ENCODE measurements at regions not wholly inside any gene's neighbourhood (a gene's known extent, or its start where the extent isn't known, plus 50 kb on each side); places are given as distances from the start of the nearest gene placed in this dataset.

DNA sequence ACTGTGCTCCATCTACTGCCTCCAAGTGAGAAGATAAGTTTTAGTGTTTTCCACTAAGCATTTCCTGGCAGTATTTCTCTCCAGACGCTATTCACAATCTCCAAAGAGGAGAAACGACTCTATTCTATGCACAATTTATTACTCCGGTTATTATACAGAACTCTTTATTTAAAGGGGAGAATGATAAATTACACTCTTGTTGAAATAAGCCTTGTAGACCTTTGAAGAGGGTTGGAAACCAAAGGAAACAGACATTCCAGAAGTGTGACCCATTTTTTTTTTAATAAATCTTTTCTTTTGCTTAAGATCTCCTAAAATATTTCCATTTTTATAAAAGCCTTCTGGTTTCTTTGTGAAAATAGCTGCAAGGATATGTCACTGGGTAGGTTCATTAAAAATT, 76.1 kb upstream of the HDAC9 start:
- no peak for TF ChIP-seq POLR2A (IDR thresholded peaks at IDR 0.05)
- TF ChIP-seq, protein P1, sequence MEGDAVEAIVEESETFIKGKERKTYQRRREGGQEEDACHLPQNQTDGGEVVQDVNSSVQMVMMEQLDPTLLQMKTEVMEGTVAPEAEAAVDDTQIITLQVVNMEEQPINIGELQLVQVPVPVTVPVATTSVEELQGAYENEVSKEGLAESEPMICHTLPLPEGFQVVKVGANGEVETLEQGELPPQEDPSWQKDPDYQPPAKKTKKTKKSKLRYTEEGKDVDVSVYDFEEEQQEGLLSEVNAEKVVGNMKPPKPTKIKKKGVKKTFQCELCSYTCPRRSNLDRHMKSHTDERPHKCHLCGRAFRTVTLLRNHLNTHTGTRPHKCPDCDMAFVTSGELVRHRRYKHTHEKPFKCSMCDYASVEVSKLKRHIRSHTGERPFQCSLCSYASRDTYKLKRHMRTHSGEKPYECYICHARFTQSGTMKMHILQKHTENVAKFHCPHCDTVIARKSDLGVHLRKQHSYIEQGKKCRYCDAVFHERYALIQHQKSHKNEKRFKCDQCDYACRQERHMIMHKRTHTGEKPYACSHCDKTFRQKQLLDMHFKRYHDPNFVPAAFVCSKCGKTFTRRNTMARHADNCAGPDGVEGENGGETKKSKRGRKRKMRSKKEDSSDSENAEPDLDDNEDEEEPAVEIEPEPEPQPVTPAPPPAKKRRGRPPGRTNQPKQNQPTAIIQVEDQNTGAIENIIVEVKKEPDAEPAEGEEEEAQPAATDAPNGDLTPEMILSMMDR (IDR thresholded peaks at IDR 0.05), result no peak
